GM12875 (cell line): ENCODE measurements at regions not wholly inside any gene's neighbourhood (a gene's known extent, or its start where the extent isn't known, plus 50 kb on each side); places are given as distances from the start of the nearest gene placed in this dataset.

Experiments
- H3K4me3 ChIP-seq: one replicate; pipeline ENCODE4 v1.5.1; 2011; ENCODE audit warnings: low read depth, low read length, control low read depth
- CTCF ChIP-seq: IDR thresholded peaks from 2 replicates; pipeline ENCODE4 v1.5.1; 2011; ENCODE audit warnings: low read depth, mild to moderate bottlenecking, control low read depth, inconsistent platforms, low read length, moderate library complexity, borderline replicate concordance; ENCODE audit not compliant: insufficient read depth

DNA sequence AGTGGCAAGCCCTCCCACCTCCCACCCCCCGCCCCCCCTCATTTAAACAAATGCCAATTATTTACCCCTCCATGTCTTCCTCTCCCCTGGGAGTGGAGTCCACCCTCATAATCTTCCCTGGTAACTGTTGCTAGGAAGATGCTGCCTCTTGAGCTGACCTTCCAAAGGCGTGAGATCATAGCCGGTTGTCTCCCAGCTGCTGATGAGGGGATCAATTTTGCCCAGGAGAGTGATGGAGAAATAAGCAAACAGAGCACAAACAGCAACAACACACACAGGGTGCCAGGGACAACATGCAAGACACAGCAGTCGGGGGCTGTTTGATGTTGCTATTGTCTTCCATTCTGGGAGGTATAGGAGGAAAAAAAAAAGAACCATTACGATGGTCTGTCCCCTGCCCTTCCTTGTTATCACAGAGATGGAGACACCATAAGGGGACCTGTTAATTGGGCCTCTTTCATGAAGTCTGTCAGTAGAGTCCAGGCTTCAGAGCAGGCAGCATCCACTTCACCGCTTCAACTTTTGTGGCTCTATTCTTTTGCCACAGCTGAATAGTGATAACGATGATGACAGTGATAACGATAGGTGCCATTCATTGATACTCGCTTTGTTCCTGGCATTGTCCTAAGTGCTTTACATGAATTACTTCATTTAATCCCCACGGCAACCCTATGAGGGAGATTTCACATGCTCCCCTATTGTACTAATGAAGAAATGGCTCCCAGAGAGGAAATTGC lies 76.9 kb upstream of the RGMA start:
- H3K4me3 ChIP-seq, result no peak overlapping the region

DNA sequence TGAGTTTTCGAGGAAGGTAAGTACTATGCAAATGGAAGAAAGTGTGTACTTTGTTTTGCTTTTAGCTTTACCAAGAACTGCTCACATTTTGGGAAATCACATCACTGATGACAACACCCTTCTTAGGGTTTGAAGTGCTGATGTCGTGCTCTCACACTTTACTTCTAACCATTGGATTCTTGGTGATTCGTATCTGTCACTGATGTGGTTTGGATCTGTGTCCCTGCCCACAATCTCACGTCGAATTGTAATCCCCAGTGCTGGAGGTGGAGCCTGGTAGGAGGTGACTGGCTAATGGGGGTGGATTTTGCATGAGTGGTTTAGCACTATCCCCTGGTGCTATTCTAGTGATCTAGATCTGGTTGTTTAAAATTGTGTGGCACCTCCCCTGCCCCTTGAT lies 75.4 kb upstream of the RGMA start:
- no peak overlapping the region for H3K4me3 ChIP-seq
- no peak for TF ChIP-seq CTCF

More for the DNA sequence above, 76.9 kb upstream of the RGMA start:
- no peak for TF ChIP-seq CTCF

- no peak for TF ChIP-seq CTCF
- no peak overlapping the region for H3K4me3 ChIP-seq
Observed at GRCh38 chr15:93162560-93162959, 73.5 kb upstream of the RGMA start.

DNA sequence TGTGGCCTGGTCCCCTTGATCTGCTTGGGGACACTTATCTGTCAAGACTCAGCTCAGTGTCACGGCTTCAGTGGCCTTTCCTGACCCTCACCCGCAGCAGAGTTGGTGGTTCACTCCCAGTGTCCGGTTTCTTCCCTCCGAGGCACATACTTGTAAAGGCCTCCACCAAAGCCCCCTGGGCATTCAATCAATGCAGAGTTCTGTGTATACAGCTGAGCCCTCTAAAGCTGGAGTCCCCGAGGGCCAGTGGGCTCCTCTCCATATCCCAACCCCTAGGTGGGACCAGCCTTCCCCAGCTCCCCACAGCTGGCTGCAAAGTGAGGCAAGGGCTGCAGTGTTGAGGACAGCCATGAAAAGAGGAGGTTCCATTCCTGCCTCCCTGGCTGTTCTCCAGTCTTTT lies 70.9 kb upstream of the RGMA start:
- no peak overlapping the region for H3K4me3 ChIP-seq
- TF ChIP-seq CTCF, result no peak

- TF ChIP-seq CTCF, result no peak
- no peak overlapping the region for H3K4me3 ChIP-seq
Observed at GRCh38 chr15:93158097-93158900, 69.3 kb upstream of the RGMA start.

GRCh38 chr15:93154666-93155065 lies 65.7 kb upstream of the RGMA start:
- no peak for TF ChIP-seq CTCF
- no peak overlapping the region for H3K4me3 ChIP-seq

GRCh38 chr15:93152951-93153350 lies 63.9 kb upstream of the RGMA start:
- TF ChIP-seq CTCF, result no peak
- H3K4me3 ChIP-seq, result no peak overlapping the region
